GM10248 (cell line): ENCODE measurements at regions not wholly inside any gene's neighbourhood (a gene's known extent, or its start where the extent isn't known, plus 50 kb on each side); places are given as distances from the start of the nearest gene placed in this dataset.

Experiments
- CTCF ChIA-PET: fragments of 300-600 bp; sonication (Branson Sonifier 250); formaldehyde crosslinking; extraction: SDS; loops from one replicate; lab custom pipeline; 2021; ENCODE audit warnings: antibody characterized with exemption; lab: Yijun Ruan, JAX
- POLR2A ChIA-PET: fragments of 350-650 bp; sonication (Branson Sonifier 250); formaldehyde crosslinking; extraction: SDS; loops from one replicate; lab custom pipeline; 2020; ENCODE audit warnings: antibody characterized with exemption; lab: Yijun Ruan, JAX
- DNase-seq: peaks from one replicate; pipeline ENCODE4 v3.0.0; 2012; ENCODE audit errors: extremely low spot score
- TF ChIP-seq, protein P1 (sequence below): IDR thresholded peaks from 2 replicates; pipeline ENCODE4 v1.5.1; 2012; ENCODE audit warnings: mild to moderate bottlenecking, low read depth; ENCODE audit errors: extremely low read depth, missing control alignments, control extremely low read depth

DNA sequence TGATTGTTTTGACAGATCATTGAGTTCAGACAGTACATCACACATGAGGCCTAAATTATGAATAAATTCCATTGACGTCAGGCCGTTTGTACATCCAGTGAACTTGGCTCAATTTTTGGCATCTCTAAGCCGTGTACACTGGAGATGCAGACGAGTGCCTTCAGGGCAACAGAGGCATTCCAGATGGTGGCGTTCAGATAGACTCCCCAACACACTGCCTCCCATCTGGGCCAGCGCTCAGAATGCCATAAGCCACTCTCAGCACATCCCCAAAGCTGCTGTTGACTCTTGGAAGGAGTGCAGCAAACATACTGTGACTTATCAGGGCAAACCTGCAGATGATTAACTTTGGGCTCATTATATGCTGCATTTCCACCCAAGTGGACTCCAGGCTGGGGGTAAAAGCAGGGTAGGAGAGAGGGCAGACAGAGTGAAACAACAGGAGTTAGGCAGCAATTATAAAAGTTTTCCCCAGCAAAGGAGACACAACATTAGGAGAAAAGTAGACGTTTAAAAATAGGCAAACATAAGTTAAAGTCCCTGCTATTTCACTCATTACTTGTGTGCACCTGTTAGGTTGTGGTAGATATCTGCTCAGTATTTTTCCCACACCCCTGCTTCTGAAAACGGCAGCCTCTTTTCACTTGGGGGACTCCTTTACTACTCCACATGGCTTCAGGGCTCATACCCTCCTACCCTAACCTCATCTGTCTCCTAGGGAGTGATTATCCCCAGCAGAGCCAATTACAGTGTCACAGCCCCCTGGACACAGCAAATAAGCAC lies 60.2 kb upstream of the PDE3B start:
- ChIA-PET CTCF (interaction anchor here (0.9 to 1.1 kb wide), 2 partner anchors 10 to 21 kb away, joined by 3 read pairs; no protein-coding TSS in a partner anchor), POLR2A (no interaction called here)
- DNase-seq, result no peak
- TF ChIP-seq, protein P1, sequence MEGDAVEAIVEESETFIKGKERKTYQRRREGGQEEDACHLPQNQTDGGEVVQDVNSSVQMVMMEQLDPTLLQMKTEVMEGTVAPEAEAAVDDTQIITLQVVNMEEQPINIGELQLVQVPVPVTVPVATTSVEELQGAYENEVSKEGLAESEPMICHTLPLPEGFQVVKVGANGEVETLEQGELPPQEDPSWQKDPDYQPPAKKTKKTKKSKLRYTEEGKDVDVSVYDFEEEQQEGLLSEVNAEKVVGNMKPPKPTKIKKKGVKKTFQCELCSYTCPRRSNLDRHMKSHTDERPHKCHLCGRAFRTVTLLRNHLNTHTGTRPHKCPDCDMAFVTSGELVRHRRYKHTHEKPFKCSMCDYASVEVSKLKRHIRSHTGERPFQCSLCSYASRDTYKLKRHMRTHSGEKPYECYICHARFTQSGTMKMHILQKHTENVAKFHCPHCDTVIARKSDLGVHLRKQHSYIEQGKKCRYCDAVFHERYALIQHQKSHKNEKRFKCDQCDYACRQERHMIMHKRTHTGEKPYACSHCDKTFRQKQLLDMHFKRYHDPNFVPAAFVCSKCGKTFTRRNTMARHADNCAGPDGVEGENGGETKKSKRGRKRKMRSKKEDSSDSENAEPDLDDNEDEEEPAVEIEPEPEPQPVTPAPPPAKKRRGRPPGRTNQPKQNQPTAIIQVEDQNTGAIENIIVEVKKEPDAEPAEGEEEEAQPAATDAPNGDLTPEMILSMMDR, result no peak

DNA sequence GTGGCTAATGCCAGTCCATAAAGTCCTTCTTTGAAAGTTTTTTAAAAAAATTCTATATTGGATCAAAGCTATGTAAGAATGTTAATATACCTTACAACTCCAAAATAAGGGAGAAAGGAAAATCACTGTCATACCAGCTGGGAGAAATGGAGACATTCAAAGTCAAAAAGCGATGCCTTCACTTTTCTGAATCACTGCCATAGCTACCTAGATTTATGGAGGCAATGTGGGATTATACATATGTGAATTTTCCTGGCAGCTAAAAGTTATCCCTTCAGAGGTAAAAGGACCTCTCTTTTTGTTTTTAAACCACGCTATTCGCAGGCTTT lies 59.6 kb upstream of the PDE3B start:
- CTCF ChIA-PET, result interaction anchor here (0.9 kb wide), 1 partner anchor 10 kb away, joined by 3 read pairs; no protein-coding TSS in a partner anchor
- TF ChIP-seq, protein P1, result no peak
- DNase-seq, result no peak
- POLR2A ChIA-PET, result no interaction called here

DNA sequence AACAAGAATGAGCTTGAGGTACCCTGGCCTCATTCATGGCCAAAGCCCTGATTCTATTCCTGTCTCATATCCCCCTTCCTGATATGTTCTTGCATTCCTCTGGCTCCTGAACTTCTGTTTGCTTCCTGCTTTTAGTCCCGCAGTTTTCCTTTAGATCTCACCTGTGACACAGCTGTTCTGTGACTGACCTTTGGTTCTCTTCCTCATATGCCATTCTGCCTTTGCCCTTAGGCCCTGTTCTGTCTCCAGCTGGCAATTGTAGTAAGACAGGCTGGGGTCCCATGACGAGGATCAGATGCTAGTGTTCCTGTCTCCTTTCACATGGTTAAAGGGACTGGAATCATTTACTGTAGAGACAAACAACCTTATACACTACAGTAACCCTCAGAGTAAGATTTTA lies 59.0 kb upstream of the PDE3B start:
- POLR2A ChIA-PET, result no interaction called here
- CTCF ChIA-PET, result interaction anchor here (0.9 to 1.4 kb wide), 3 partner anchors 9 to 35 kb away, joined by 3 to 4 read pairs (median 3); no protein-coding TSS in a partner anchor
- TF ChIP-seq, protein P1, result no peak
- DNase-seq, result no peak

DNA sequence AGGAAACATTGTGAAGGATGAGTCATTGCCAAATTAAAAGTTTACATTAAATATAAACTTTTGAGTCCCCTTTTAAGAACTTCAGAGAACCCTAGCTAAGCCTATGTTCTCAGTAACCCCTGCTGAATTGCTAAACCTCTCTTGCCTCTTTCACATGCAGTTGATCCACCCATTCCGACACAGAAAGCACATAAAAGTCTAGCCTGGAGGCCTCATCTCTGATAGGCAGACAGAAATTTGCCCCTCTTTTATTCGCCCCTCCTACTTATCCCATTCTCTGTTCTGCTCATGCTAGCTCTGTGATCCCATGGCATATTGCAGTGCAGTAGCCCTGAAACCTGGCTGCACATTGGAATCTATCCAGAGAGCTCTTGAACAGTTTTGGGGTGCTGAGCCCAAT lies 58.2 kb upstream of the PDE3B start:
- TF ChIP-seq, protein P1, result no peak
- ChIA-PET CTCF (interaction anchor here (1.2 to 1.4 kb wide), 2 partner anchors 14 to 34 kb away, joined by 3 to 4 read pairs; no protein-coding TSS in a partner anchor), POLR2A (no interaction called here)
- DNase-seq, result no peak

DNA sequence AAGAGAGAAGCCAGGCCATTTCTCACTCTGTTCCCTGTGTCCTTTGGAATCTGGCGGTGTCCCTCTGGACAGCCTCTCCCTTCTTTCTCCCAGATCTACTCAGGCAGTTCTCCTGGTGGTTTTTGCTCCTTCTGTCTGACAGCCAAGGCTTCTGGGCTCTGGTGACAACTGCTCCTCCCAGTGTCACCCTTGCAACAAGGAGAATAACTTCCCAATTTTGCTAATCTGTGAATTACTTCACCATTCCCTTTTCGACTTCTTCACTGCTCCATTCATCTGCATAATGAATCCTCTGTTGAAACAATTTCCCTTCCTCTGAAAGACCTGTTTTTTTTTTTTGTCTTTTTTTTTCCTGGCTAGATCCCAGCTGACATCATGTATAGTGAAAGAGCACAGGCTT lies 56.3 kb upstream of the PDE3B start:
- ChIA-PET POLR2A (no interaction called here), CTCF (no interaction called here)
- no peak for DNase-seq
- TF ChIP-seq, protein P1, result no peak

DNA sequence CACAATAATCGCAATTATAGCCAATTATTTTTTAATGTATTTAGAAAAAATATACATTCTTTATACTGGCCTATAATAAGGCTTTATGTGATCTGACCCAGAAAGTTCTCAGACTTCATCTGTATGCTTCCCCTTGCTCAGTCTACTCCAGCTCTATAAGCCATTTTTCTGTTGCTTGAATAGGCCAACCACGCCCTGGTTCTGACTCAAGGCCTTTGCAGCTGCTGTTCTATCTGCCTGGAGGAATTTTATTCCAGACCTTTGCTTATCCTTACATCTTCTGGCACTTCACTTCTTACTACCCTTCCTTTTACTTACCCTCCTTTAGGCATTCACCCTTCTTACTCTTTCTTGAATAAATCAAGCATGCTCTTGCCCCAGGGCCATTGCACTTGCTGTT lies 54.9 kb upstream of the PDE3B start:
- ChIA-PET POLR2A (no interaction called here), CTCF (no interaction called here)
- no peak for DNase-seq
- TF ChIP-seq, protein P1, result no peak
